GM12864 (cell line): ENCODE measurements at regions not wholly inside any gene's neighbourhood (a gene's known extent, or its start where the extent isn't known, plus 50 kb on each side); places are given as distances from the start of the nearest gene placed in this dataset.
A peak's percentile ranks its signal among the peaks of the same experiment; 100 is the strongest.

Experiments used
- DNase-seq: peaks from one replicate; pipeline ENCODE4 v3.0.0-alpha.2; 2011; ENCODE audit warnings: low read depth
- H3K4me3 ChIP-seq: 2 replicates; pipeline ENCODE4 v1.5.1; 2011; ENCODE audit warnings: mild to moderate bottlenecking, low read depth, low read length, control low read depth
- TF ChIP-seq, protein P1 (sequence below): IDR thresholded peaks from 2 replicates; pipeline ENCODE4 v1.5.1; 2011; ENCODE audit warnings: low read depth, mild to moderate bottlenecking, moderate library complexity, low read length, control low read depth, inconsistent platforms; ENCODE audit errors: missing control alignments

DNA sequence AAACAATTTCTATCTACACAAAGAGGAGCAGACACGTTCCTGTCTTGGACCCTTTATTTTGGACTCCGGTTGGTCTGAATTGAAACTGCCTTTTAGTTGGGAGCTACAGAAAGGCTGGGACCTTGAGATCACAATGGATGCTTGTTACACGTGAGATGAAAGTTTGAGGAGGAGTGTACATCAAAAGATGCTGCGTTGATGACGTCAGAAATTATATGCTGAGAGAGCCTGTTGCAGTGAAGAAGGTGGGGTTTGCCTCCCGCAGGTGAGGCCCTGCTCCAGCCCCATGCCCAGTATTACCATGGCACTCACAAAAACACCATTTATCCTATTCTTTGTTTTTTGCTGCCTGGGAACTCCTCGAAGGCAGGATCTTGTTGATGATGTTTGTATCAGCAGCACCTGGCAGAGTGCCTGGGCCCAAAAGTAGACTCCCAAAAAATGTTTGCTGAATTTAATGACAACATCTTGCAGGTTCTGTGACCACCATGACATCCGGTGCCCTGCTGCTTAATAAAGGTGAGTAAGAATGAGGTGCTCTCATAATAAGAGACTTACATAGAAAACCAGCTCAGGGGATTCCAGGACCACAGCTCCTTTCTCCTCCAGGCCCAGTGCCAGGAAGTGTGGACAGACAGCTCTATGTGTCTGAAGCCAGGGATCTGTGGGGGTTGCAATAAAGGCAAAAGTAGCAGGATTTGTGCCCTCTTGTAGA, 136.1 kb upstream of the UBE2E1 start:
- DNase-seq, result no peak
- no peak overlapping the region for H3K4me3 ChIP-seq
- TF ChIP-seq, protein P1, sequence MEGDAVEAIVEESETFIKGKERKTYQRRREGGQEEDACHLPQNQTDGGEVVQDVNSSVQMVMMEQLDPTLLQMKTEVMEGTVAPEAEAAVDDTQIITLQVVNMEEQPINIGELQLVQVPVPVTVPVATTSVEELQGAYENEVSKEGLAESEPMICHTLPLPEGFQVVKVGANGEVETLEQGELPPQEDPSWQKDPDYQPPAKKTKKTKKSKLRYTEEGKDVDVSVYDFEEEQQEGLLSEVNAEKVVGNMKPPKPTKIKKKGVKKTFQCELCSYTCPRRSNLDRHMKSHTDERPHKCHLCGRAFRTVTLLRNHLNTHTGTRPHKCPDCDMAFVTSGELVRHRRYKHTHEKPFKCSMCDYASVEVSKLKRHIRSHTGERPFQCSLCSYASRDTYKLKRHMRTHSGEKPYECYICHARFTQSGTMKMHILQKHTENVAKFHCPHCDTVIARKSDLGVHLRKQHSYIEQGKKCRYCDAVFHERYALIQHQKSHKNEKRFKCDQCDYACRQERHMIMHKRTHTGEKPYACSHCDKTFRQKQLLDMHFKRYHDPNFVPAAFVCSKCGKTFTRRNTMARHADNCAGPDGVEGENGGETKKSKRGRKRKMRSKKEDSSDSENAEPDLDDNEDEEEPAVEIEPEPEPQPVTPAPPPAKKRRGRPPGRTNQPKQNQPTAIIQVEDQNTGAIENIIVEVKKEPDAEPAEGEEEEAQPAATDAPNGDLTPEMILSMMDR, result no peak

DNA sequence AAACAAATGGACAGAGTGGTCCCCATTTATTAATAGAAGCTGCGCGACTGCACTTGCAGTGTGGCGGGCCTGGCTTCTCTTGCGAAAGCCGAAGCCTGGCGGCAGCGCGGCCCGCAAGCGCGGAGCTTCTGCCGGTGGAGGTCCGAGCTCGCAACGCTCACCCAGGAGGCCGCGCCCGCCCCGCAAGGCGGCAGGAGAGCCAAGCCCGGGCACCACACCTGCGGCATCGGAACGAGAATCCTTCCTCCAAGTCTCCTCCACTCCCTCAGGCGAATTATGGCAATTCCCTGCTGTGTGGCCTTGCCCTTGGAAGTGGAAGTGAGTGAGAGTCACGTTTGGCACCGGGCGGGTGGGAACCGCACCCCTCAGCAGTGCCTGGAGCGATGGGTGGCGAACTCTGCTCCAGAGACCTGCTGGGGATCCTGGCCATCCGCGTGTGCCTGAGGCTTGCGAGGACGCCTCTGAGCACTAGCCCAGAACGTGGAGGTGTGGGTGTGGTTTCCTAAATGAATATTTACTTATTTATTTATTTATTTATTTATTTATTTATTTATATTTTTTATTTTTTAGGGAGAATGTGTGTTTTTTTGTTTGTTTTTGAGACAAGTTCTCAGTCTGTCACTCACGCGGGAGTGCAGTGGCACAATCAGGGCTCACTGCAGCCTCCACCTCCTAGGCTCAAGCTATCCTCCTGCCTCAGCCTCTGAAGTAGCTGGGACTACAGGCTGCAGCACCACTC, 133.7 kb upstream of the UBE2E1 start:
- TF ChIP-seq, protein P1, result no peak
- peak overlapping the region; percentile 14 for H3K4me3 ChIP-seq
- no peak for DNase-seq

DNA sequence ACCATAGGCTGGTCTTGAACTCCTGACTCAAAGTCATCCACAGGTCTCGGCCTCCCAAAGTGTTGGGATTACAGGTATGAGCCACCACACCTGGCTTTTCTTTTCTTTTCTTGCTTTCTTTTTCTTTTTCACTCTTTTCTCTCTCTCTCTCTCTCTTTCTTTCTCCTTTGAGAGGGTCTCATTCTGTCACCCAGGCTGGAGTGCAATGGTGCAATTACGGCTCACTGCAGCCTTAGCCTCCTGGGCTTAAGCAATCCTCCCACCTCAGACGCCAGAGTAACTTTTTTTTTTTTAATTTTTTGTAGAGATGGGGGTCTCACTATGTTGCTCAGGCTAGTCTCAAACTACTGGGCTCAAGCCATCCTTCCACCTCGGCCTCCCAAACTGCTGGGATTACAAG, 133.1 kb upstream of the UBE2E1 start:
- TF ChIP-seq, protein P1, result no peak
- no peak overlapping the region for H3K4me3 ChIP-seq
- DNase-seq, result no peak

DNA sequence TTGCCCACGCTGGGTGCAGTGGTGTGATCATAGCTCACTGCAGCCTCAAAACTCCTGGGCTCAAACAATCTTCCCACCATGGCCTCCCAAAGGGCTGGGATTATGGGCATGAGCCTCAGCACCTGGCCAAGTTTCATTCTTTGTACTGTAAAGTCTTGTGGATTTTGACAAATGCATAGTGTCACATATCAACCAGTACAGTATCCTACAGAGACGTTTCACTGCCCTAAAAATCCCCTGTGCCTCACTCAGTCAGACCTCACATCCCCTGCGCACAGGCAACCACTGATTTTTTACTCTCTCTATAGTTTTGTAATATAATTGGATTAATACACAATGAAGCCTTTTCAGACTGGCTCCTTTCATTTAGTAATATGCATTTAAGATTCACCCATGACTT, 130.7 kb upstream of the UBE2E1 start:
- no peak overlapping the region for H3K4me3 ChIP-seq
- TF ChIP-seq, protein P1, result no peak
- DNase-seq, result no peak

DNA sequence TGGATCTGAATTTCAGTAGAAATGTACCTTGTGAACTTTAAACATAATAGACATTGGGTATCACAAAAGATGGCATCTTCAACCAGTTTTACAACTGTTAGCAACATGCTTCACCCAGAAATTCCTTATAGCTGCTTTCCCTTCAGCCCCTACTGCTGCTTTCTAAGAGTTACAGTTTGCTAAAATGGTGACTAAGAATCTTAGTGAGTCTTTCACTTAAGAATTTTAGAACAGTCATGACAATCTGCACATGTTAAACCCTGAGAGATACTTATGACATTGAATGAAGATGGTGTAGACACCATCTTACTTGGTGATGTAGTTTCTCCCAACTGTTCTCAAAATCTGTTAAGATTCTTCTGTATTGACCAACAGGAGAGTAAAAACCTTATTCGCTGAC, 129.7 kb upstream of the UBE2E1 start:
- TF ChIP-seq, protein P1, result no peak

DNA sequence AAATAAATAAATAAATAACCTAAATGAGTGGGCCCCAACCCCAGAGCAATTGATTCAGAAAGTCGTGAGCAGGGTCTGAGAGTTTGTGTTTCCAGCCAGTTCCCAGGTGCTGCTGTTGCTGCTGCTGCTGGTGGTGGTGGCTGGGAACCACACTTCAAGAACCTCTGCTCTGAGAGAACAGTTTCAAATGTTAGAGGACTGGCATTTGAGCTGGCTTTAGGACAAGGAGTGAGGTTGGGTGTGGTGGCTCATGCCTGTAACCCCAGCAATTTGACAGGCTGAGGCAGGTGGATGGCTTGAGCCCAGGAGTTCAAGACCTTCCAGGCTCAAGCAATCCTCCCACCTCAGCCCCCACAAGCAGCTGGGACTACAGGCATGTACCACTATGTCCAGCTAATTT, 123.1 kb upstream of the UBE2E1 start:
- DNase-seq, result no peak
- no peak overlapping the region for H3K4me3 ChIP-seq
- TF ChIP-seq, protein P1, result no peak

More for the DNA sequence above, 129.7 kb upstream of the UBE2E1 start:
- H3K4me3 ChIP-seq, result no peak overlapping the region
- DNase-seq, result no peak
